GM10266 (cell line): ENCODE measurements at regions not wholly inside any gene's neighbourhood (a gene's known extent, or its start where the extent isn't known, plus 50 kb on each side); places are given as distances from the start of the nearest gene placed in this dataset.
A peak's percentile ranks its signal among the peaks of the same experiment; 100 is the strongest.

ENCODE experiments used
- DNase-seq: peaks from one replicate; pipeline ENCODE4 v3.0.0; 2012; ENCODE audit errors: extremely low spot score
- CTCF ChIP-seq: IDR thresholded peaks from 2 replicates; pipeline ENCODE4 v1.5.1; 2012; ENCODE audit warnings: mild to moderate bottlenecking, low read depth; ENCODE audit not compliant: control insufficient read depth, insufficient read depth; ENCODE audit errors: missing control alignments

GRCh38 chr6:151680846-151681432, 126.5 kb upstream of the ESR1 start:
- no peak for TF ChIP-seq CTCF
- no peak for DNase-seq

GRCh38 chr6:151681433-151682059, 125.9 kb upstream of the ESR1 start:
- no peak for TF ChIP-seq CTCF
- no peak for DNase-seq

- DNase-seq, result no peak
- no peak for TF ChIP-seq CTCF
Observed at GRCh38 chr6:151682251-151682650, 125.2 kb upstream of the ESR1 start.

- no peak for DNase-seq
- TF ChIP-seq CTCF, result no peak
Observed at GRCh38 chr6:151682922-151683321, 124.6 kb upstream of the ESR1 start.

GRCh38 chr6:151683381-151683780, 124.1 kb upstream of the ESR1 start:
- TF ChIP-seq CTCF, result no peak
- DNase-seq, result no peak

GRCh38 chr6:151689499-151690201, 117.8 kb upstream of the ESR1 start:
- TF ChIP-seq CTCF, result no peak
- no peak for DNase-seq

GRCh38 chr6:151690303-151690702, 117.2 kb upstream of the ESR1 start:
- DNase-seq, result peak; percentile 20
- TF ChIP-seq CTCF, result peak; percentile 29
